Mucosa of descending colon (tissue), 3 donors: ENCODE measurements at regions not wholly inside any gene's neighbourhood (a gene's known extent, or its start where the extent isn't known, plus 50 kb on each side); places are given as distances from the start of the nearest gene placed in this dataset.

Experiments
- ATAC-seq: fragments of 200-7000 bp; cut with Tn5 transposase; one replicate; pipeline ENCODE4 v1.9.1; 2020; ENCODE audit warnings: mild to moderate bottlenecking, moderate library complexity
- DNase-seq, 3 donors: peaks; one replicate each; pipeline ENCODE4 v3.0.0-alpha.2; 2020
- H3K36me3 ChIP-seq: fragments of 200-600 bp; one replicate; pipeline ENCODE4 v1.8.0; 2021; ENCODE audit warnings: low read depth, mild to moderate bottlenecking
- H3K4me1 ChIP-seq: fragments of 200-600 bp; one replicate; pipeline ENCODE4 v1.8.0; 2021; ENCODE audit warnings: low read depth, mild to moderate bottlenecking
- H3K4me3 ChIP-seq: fragments of 200-600 bp; one replicate; pipeline ENCODE4 v1.8.0; 2021; ENCODE audit warnings: mild to moderate bottlenecking
- H3K9me3 ChIP-seq: fragments of 200-600 bp; one replicate; pipeline ENCODE4 v1.8.0; 2021; ENCODE audit warnings: mild to moderate bottlenecking
- CTCF ChIP-seq: fragments of 200-600 bp; IDR thresholded peaks from one replicate; pipeline ENCODE4 v1.8.0; 2022; ENCODE audit warnings: antibody characterized with exemption, mild to moderate bottlenecking
- intact Hi-C, 2 donors: fragments of 100-400 bp; cut with DNase I in 1 of 2; cut with micrococcal nuclease in 1 of 2; formaldehyde crosslinking; loops; one replicate each; pipeline versions ENCODE4 v1.11.0 to v1.11.1; 2022; cut with DNase I, micrococcal nuclease
- donor health status: DM: no; HTN: no; CAD: no; lungs with moderate emphysema.
- donor health status: DM: no; HTN: no; CAD: no.
- donor health status: DM: no; HTN: yes; CAD: no.

GRCh38 chr12:39048395-39048794 is 143.0 kb upstream of the CPNE8 start:
- no peak for DNase-seq
- H3K4me1 ChIP-seq = no peaks in the 10 kb centered on the region
- no peak overlapping the region for H3K4me3 ChIP-seq
- no peaks in the 10 kb centered on the region for H3K36me3 ChIP-seq
- intact Hi-C loops = no loop called here
- no peaks in the 10 kb centered on the region for H3K9me3 ChIP-seq
- ATAC-seq = no peak
- TF ChIP-seq CTCF = no peak

- ATAC-seq (no peak), DNase-seq (no peak)
- intact Hi-C loops = no loop called here
- Histone ChIP-seq H3K9me3 (no peaks in the 10 kb centered on the region), H3K4me1 (no peaks in the 10 kb centered on the region), H3K4me3 (no peak overlapping the region), H3K36me3 (no peaks in the 10 kb centered on the region)
- TF ChIP-seq CTCF = no peak
Measured at GRCh38 chr12:39047539-39048262, 142.3 kb upstream of the CPNE8 start.

GRCh38 chr12:39044754-39045153 is 139.4 kb upstream of the CPNE8 start:
- no peak for TF ChIP-seq CTCF
- DNase-seq (no peak), ATAC-seq (no peak)
- intact Hi-C loops = no loop called here
- Histone ChIP-seq H3K36me3 (no peaks in the 10 kb centered on the region), H3K9me3 (no peaks in the 10 kb centered on the region), H3K4me1 (no peaks in the 10 kb centered on the region), H3K4me3 (no peak overlapping the region)

GRCh38 chr12:39043424-39043822 is 138.0 kb upstream of the CPNE8 start:
- ATAC-seq (no peak), DNase-seq (no peak)
- TF ChIP-seq CTCF = no peak
- no peaks in the 10 kb centered on the region for H3K9me3 ChIP-seq
- no peaks in the 10 kb centered on the region for H3K4me1 ChIP-seq
- intact Hi-C loops = no loop called here
- no peaks in the 10 kb centered on the region for H3K36me3 ChIP-seq
- H3K4me3 ChIP-seq = no peak overlapping the region

GRCh38 chr12:39040275-39040674 is 134.9 kb upstream of the CPNE8 start:
- H3K36me3 ChIP-seq = no peaks in the 10 kb centered on the region
- H3K4me1 ChIP-seq = peaks cover 3% of the 10 kb centered on the region
- DNase-seq (no peak), ATAC-seq (no peak)
- no peak overlapping the region for H3K4me3 ChIP-seq
- H3K9me3 ChIP-seq = no peaks in the 10 kb centered on the region
- TF ChIP-seq CTCF = no peak
- intact Hi-C loops = no loop called here

GRCh38 chr12:39037115-39037514 is 131.7 kb upstream of the CPNE8 start:
- H3K4me3 ChIP-seq = no peak overlapping the region
- ATAC-seq (no peak), DNase-seq (no peak)
- peaks cover 3% of the 10 kb centered on the region for H3K4me1 ChIP-seq
- H3K36me3 ChIP-seq = no peaks in the 10 kb centered on the region
- intact Hi-C loops = no loop called here
- H3K9me3 ChIP-seq = no peaks in the 10 kb centered on the region
- TF ChIP-seq CTCF = no peak
